ENCODE measurements at regions not wholly inside any gene's neighbourhood (a gene's known extent, or its start where the extent isn't known, plus 50 kb on each side); places are given as distances from the start of the nearest gene placed in this dataset.

- no peak for DNase-seq (ENCODE audit: low read depth)
Observed at GRCh38 chr3:117184574-117184973, 475.0 kb downstream of the TUSC7 start.

GRCh38 chr3:117191245-117191644, 481.7 kb downstream of the TUSC7 start:
- DNase-seq (ENCODE audit: low read depth), result no peak

DNA sequence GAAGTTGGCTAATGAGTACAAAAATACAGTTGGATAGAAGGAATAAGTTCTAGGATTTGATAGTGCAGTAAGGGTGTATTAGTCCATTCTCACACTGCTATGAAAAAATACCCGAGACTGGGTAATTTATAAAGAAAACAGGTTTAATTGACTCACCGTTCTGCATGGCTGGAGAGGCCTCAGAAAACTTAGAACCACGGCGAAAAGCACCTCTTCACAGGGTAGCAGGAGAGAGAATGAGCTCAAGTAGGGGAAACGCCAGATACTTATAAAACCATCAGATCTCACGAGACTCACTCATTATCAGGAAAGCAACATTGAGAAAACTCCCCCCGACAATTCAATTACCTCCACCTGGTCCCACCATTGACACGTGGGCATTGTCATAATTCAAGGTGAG, 483.3 kb downstream of the TUSC7 start:
- no peak for DNase-seq (ENCODE audit: low read depth)

DNA sequence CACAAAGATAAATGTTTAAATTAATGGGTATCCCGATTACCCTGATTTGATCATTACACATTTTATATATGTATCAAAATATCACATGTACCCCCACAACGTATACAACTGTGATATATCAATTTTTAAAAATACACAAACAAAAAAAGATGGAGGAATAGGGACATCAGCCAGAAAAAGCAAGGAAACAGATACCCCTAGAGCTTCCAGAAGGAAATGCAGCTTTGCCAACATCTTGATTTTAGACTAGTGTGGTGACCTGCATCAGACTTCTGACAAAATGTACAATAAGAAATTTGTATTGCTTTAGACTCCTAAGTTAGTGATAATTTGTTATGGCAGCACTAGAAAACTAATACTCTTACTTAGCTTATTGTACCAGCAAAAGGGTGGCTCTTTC, 483.8 kb downstream of the TUSC7 start:
- DNase-seq (ENCODE audit: low read depth), result peak; percentile 1

- DNase-seq (ENCODE audit: low read depth), result no peak
Observed at GRCh38 chr3:117195034-117195433, 485.5 kb downstream of the TUSC7 start.

GRCh38 chr3:117200962-117201361, 491.4 kb downstream of the TUSC7 start:
- no peak for DNase-seq (ENCODE audit: low read depth)

DNA sequence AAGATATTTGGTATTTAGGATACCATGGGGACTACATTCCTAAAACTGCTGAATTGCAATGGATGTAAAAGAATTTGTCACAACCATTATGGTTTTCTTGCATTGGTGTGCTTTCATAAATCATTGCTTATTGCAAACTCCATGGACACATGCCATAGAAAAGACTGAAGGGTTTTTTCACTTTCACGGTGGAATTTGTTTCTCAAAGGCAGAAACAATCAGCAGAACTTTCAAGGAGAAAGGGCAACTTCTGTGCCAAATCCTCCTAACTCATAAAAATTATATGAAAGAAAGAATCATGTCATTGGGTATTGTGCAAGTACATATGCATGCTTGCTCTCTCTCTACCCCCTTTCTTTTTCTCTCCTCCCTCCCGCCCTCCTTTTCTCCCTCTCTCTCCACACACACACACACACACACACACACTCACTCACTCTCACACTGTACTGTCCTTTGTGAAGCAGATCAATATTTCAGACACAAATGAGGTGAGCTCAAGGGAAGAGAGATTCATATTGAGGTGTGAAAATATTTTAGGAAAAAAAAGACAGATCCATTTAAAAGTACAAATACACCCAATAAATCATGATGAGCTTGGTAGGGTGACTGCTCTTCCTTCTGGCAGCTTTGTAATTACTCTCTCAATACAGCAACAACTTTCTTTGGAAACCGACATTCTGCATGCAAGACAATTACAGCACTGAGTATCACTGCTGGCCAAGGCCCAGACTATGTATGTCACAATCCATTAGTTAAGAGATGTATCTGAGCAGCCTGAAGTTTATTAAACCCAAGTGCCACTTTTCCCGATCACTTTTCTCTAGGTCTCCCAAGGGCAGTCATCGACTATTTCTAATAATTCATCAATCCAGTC, 492.6 kb downstream of the TUSC7 start:
- DNase-seq (ENCODE audit: low read depth), result no peak

DNA sequence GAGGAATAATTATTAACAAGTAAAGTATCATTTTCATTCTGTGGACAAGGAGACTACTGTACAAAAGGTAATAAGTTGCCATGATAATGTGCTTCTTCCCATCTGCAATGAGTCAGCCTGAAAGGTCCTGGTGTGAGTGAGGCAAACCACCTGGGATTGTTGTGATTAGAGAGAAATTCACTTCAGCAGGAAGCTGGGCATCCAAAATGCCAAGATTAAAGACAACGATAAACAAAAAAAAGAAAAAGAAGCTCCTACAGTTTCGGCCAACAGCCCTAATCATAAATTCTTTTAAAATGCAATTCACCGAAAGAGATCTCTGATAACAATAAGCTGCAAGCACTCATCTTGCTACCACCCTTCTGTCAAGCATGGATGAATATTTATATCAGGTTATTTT, 507.8 kb downstream of the TUSC7 start:
- DNase-seq (ENCODE audit: low read depth), result no peak

GRCh38 chr3:117217760-117218316, 508.3 kb downstream of the TUSC7 start:
- no peak for DNase-seq (ENCODE audit: low read depth)

GRCh38 chr3:117218641-117219048, 509.1 kb downstream of the TUSC7 start:
- DNase-seq (ENCODE audit: low read depth), result no peak

- no peak for DNase-seq (ENCODE audit: low read depth)
Observed at GRCh38 chr3:117219296-117219695, 509.7 kb downstream of the TUSC7 start.

- no peak for DNase-seq (ENCODE audit: low read depth)
Observed at GRCh38 chr3:117226932-117227331, 517.4 kb downstream of the TUSC7 start.

DNA sequence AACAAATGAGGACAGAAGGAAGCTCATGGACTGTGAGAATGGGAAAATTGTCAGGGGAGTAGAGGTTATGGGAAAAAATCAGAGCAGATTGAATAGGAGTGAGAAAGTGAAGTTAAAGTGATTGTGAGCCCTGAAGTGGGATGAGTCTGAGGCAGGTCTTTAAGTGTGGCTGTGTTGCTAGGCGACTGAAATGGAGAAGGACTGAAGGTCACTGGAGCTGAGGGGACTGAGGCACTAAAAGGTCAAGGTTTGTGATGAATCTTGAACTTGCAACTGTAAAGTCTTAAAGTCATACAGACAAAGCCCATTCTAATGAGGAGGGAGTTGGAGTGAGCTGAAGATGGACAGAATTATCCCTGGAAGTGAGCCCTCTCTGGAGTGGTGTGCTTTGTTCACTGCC, 518.9 kb downstream of the TUSC7 start:
- DNase-seq (ENCODE audit: low read depth), result no peak

DNA sequence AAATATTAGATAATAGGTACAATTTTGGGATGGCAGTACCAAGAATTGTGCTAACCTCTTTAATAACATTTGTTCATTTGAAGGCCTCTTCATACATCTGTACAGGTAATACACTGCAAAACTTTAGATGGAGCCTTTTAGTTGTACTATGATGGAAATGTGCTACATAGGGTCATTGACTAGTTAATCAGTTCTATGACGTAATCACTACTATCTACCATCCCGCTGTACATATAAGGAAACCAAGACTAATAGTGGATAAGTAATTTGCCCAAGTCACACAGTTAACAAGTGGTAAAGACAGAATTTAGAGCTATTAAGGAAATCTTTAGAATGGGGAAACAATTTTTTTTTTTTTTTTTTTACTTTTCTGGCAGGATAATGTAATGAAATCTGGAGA, 521.3 kb downstream of the TUSC7 start:
- DNase-seq (ENCODE audit: low read depth), result no peak

DNA sequence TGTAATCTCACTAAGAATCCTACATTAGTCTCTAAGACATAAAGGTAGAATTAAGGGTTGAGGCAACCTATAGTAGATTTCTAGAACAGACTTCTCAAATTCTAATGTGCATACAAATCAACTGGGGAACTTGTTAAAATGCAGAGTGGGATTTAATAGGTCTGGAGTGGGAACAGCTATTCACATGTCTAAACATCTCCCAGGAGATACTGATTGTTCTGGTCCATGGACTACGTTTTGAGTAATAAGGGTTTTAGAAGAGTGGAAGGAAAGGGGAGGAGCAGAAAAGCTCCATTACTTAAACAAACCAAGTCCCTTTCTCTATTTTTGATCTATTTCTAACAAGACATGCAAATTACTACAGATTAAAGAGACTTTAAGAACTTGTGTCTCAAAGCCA, 524.8 kb downstream of the TUSC7 start:
- DNase-seq (ENCODE audit: low read depth), result no peak

DNA sequence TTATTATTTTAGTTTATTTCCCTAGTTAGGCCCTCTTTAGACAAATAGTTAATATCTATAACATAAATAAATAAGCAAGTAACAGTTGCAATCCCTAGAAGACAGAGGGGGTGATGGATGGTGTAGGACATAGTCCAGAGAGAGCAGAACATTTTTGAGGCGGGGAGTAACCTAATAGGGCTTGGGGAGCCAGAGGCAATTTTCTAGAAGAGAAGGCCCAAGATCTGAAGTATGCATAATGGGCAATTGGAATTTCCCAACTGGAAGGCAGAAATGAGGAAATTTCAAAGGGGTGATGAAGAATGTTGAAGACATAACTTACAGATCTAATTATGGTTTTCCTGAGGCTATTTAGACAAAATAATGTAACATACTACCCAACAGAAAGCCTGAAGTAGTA, 525.7 kb downstream of the TUSC7 start:
- DNase-seq (ENCODE audit: low read depth), result no peak

DNA sequence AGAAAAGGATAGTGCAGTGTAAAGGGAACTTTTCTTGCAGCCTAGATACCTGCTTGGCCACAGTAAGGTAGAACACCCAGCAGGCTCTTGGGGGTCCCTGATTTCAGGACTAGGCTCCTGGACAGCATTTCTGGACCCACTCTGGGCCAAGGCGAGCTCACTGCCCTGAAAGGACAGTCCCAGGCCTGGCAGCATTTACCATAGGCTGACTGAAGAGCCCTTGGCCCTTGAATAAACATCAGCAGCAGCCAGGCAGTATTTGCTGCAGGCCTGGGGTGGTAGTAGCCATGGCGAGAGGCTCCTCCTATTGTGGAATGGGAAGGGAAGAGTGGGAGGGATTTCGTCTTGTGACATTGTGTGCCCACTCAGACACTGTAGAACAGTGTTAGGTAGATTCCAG, 529.2 kb downstream of the TUSC7 start:
- no peak for DNase-seq (ENCODE audit: low read depth)

DNA sequence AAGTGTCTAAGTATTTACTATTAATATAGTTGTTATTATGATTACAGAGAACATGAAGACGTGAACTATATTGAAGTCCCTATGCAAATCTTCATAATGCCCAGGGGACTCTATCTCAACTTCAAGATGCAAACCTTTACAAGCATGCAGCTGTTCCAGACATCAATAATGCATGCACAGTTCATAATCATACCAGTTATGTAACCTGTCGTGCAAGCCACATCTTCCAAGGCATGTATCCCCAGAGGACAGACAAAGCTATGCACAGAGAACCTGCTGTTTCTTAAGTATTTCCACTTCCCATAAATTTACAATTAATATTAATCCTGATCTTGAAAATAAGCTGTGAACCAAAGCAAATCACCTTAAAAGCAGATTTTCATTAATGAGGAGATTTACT, 534.1 kb downstream of the TUSC7 start:
- DNase-seq (ENCODE audit: low read depth), result no peak

DNA sequence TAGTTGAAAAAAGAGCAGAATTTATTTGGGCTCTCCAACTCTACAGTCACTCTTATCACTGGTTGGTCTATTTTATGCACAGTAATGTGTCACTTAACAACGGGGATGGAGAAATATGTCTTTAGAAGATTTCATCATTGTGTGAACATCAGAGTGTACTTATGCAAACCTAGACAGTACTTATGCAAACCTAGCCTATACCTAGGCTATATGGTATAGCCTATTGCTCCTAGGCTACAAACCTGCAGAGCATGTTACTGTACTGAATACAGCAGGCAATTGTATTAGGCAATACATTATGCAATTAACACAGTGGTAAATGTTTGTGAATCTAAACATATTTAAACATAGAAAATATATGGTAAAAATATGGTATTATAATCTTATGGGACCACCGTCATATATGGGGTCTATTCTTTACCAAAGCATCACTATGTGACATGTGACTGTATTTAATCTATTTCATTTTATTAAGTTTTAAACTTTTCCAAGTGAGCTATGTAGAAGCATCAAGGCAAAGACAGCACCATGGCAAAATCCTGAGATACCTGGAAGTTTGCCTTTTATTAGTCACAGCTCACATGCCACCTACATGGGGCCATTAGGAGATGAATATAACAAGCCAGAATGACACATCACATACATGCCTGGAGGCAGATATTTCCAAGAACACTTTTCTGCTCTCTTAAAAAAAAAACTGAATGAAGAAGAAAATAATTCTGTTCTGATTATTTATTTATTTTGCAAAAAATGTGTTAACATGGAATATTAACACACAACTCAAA, 537.4 kb downstream of the TUSC7 start:
- peak; percentile 2 for DNase-seq (ENCODE audit: low read depth)

- no peak for DNase-seq (ENCODE audit: low read depth)
Observed at GRCh38 chr3:117248153-117248552, 538.6 kb downstream of the TUSC7 start.

DNA sequence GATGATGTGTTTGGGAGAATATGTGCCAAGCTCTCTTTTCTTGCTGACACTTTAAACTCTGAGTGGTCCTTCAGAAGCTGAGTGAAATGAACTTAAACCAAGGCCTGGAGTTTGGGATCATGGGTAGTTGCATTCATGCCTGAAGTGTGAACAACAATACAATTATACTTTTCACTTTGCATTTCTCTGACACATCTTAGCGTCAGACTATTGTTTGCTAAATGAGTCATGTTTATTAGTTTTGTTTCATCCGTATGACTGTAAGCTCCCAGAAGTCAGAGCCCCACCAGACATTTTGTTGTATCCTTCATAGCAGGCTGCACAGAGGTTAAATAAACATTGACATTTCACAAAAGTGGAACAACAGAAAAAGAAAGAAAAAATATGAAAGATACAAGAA, 542.6 kb downstream of the TUSC7 start:
- DNase-seq (ENCODE audit: low read depth), result peak; percentile 1

DNA sequence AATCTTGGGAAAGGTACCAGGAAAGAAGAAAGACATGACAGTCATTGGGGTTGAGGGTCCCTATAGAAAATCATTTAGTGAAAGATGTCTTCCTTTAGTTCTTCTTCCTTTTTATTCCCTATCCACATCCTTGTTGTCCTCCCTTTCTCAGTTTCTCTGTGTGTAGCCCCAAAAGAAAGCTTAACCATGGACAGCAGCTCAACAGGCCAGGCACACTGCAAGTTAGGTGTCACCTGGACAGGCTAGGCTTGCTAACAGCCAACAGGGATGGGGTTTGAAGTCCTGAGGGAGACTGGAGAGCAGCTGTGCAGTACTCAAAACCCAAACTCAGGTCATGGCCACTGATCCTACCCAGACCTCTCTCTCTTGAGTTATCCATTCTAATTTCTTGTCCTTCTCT, 543.1 kb downstream of the TUSC7 start:
- DNase-seq (ENCODE audit: low read depth), result no peak

DNA sequence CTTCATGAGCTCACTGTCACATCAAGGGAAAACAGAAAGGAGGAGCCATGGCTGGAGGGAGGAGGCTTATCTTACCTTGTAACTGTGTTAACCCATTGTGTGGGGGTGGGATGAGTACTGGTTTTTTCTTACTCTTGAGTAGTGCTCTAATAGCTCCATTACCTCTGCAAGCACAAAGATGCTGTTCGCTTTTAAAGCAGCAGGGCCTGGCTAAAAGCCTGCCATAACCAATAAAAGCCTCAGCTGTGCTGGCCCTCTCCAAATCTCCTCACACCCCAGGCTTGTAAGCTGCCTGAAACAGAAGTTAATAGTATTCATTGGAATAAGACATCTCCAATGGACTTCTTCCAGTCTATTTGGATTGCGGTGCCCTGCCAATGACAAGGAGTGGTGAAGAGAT, 544.1 kb downstream of the TUSC7 start:
- no peak for DNase-seq (ENCODE audit: low read depth)

Measured in M059J (cell line).